ENCODE measurements at regions not wholly inside any gene's neighbourhood (a gene's known extent, or its start where the extent isn't known, plus 50 kb on each side); places are given as distances from the start of the nearest gene placed in this dataset.
"Not testable (repeated sequence)": the region's sequence is repeated elsewhere in the genome, so short reads cannot be mapped to it uniquely, and the experiment has no call there.

GRCh38 chr3:109804697-109805096, 467.4 kb upstream of the DPPA4 start:
- DNase-seq (ENCODE audit: low spot score) = no peak

DNA sequence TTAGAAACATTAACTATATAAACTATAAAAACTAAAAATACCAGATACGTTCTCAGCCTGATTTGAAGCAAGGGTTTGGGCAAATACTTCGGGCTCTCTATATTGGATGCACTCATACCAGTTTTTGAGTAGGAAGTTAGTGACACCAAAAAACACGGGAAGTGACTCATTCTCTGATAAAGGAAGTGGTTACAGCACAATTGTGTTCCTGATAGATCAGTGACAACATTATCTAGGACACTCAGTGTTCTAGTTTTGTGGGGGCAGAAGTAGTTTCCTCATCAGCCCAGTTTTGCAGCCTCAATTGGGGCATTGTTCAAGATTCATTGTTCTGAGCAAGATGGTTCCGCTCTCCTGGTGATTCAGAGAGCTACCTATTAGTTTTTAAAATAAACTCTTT, 469.6 kb upstream of the DPPA4 start:
- no peak for DNase-seq (ENCODE audit: low spot score)

DNA sequence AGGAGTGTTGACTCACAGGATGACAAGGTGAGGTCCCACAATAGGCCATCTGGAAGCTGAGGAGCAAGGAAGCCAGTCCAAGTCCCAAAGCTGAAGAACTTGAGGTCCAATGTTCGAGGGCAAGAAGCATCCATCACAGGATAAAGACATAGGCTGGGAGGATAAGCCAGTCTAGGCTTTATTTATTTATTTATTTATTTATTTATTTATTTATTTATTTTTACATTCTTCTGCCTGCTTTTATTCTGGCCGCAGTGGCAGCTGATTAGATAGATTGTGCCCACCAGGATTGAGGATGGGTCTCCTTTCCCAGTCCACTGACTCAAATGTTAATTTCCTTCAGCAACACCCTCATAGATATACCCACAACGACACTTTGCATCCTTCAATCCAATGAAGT, 472.2 kb upstream of the DPPA4 start:
- DNase-seq (ENCODE audit: low spot score) = no peak

DNA sequence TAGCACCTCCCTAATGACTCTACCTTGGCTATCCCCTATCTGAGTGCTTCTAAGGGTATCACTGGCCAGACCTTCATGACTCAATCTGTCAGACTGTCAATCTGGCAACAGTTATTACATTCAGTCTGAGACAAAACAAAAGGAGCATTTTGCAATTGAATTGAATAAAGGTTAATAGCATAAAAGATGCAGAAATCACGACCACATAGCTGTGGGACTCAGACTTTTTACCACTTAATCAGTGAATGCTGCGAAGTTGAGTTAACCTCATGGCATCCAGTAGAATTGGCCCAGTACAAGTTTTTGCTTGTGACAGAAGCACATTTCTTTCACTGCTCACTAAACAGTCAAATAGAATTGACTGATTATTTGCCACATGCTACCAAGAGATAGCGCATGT, 480.7 kb upstream of the DPPA4 start:
- no peak for DNase-seq (ENCODE audit: low spot score)

DNA sequence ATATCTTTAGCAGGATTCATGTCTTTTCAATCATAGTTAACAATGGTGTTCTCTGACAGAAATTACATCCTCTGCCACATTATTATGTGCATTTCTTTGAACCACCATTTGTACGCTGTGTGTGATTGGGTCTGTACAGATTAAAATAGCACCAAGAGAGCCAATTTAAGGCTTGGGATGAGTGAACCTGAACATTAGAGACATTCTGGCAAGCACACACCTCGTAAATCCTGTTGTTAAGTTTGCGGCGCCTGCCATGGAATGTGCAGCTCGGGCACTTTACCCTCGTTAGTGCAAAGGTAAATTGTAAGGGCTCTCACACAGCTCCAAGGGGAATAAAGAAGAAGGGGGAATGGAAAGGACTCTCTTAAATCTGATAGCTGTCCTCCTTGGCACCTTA, 482.4 kb upstream of the DPPA4 start:
- no peak for DNase-seq (ENCODE audit: low spot score)

DNA sequence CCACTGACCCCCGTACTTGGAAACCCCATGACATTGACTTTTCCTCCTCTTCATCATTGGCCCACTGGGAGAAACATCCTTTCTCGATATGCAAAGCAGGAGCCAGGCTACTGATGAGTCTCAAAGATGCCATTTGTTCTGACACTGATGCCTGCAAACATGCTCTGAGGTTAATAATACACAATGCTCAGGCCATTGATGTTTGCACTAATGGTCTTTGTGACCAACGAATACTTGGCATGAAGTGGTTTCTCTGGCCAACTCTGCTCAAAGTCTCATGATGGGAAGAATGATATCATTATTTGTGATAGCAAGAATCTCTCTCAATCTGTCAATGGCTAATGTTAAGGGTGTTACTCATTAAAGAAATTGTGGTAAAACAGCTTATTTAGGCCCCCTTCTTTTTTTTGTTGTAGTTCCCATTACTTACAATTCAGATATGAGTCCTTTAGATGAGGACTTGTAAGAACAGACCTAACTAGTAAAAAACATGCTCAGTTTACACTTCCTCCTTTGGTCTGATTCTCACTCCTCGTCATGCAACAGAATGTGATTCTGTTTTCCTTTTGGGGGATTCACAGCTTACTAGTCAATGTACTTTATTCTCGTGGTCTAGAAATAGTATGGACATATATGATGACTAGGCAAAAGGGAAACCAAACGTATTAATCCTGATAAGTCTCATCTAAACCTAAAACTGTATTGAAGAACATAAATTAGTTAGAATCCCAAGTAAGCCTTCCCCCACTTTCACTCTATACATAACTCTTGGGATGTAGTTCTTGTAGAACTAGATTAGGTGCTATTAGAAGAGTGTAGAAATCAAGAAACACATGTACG, 488.8 kb upstream of the DPPA4 start:
- no peak for DNase-seq (ENCODE audit: low spot score)

- no peak for DNase-seq (ENCODE audit: low spot score)
These were observed 494.1 kb upstream of the DPPA4 start for GRCh38 chr3:109831403-109831802.

DNA sequence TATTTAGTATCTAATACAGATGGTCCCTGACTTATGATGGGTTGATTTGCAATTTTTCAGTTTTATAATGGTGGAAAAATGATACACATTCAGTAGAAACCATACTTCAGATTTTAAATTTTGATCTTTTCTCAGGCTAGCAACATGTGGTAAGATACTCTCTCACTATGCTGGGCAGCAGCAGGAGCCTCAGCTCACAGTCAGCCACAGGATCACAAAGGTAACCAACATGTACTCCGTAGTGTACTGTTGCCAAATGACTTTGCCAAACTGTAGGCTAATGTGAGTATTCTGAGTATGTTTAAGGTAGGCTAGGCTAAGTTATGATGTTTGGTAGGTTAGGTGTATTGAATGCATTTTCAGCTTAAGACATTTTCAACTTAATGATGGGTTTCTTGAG, 498.6 kb upstream of the DPPA4 start:
- DNase-seq (ENCODE audit: low spot score) = no peak

GRCh38 chr3:109851854-109852253, 514.5 kb upstream of the DPPA4 start:
- no peak for DNase-seq (ENCODE audit: low spot score)

DNA sequence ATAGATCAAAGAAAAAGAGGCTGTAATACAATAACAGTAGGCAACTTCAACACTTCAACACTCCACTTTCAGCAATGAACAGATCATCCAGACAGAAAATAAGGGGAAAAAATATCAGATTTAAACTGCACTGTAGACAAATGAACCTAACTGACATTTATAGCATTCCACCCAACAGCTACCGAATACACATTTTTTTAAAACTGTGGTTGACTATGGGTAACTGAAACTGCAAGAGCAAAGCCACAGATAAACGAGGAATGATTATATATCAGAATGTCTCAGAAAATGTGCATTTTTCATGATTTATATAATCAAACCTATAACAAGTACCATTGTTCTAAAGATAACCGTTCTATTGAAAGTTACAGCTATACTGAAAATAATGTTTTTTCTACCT, 514.9 kb upstream of the DPPA4 start:
- DNase-seq (ENCODE audit: low spot score) = no peak

DNA sequence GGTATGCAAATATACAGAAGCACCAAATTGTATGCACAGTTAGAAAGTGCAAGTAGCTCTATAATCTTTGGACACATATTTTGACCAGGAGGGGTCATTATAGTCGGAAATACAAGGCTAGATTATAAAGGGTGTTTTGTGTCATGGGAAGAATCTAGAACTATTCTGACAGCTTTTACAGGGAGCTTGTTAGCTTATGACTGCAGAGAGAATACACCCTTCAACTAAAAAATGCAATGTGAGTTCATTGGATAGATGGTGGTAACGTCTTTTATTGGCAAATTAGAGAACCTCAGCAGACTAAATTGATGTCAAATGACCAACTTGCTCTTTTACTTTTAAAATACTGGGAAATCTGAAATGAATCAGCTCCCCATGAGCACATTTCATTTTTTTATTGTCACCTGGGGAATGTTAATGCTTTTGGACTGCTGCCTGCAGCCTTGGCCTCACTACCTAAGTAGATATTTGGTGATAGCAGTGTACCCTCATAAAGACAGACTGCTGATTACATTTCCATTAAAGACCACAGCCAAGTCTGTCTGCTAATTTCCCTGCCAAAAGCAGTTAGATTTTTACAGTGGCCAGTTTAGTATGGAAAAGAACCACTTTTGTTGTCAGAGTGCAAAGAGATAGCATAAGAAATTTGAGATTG, 515.9 kb upstream of the DPPA4 start:
- no peak for DNase-seq (ENCODE audit: low spot score)

DNA sequence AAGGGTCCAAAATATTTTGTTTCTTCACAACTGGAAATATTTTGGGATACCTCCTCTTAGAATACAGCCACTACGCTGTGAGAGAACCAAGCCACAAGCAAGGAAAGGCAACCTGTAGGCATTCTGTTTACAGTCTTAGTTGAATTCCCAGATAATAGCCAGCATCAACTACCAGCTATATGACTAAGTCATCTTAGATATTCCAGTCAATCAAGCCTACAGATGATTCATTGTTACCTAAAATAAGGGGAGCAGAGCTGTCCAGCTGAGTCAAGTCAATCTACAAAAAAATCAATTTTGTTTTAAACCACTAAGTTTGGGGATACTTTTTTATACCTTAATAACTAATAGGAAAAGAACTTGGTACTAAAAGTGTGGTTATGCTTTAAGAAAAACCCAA, 526.4 kb upstream of the DPPA4 start:
- no peak for DNase-seq (ENCODE audit: low spot score)

DNA sequence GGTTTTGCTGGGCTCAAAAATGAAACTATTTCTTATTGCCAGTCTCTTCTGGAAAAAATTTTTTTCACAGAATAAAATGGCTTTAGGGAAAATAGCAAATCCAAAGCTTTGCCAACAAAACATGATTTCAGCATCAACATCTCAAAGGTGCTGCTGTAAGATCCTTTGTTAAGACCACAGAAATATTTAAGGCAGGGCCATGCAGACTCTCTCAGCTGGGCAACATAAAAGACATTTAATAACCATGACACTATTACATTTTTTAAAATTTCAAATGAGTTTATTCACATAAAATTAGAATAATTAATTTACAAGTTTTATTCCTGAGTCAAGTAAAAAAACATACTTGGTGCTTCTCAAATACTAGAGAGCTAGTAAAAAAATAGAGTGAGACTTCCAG, 527.1 kb upstream of the DPPA4 start:
- no peak for DNase-seq (ENCODE audit: low spot score)

- no peak for DNase-seq (ENCODE audit: low spot score)
These were observed 532.2 kb upstream of the DPPA4 start for GRCh38 chr3:109869586-109869985.

GRCh38 chr3:109874896-109875708, 537.8 kb upstream of the DPPA4 start:
- no peak for DNase-seq (ENCODE audit: low spot score)

DNA sequence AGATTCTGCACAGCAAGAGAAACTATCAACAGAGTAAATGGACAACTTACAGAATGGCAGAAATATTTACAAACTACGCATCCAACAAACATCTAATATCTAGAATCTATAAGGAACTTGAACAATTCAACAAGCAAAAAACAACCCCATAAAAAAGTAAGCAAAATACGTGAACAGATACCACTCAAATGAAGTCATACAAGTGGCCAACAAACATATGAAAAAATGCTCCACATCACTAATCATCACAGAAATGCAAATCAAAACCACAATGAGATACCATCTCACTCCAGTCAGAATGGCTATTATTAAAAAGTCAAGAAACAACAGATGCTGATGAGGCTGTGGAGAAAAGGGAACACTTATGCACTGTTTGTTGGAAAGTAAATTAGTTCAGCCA, 540.3 kb upstream of the DPPA4 start:
- DNase-seq (ENCODE audit: low spot score) = not testable (repeated sequence)

GRCh38 chr3:109882144-109882543, 544.8 kb upstream of the DPPA4 start:
- no peak for DNase-seq (ENCODE audit: low spot score)

- DNase-seq (ENCODE audit: low spot score) = no peak
These were observed 549.9 kb upstream of the DPPA4 start for GRCh38 chr3:109887293-109887692.

- DNase-seq (ENCODE audit: low spot score) = no peak
These were observed 550.7 kb upstream of the DPPA4 start for GRCh38 chr3:109888026-109888425.

- no peak for DNase-seq (ENCODE audit: low spot score)
These were observed 560.4 kb upstream of the DPPA4 start for GRCh38 chr3:109897734-109898133.

DNA sequence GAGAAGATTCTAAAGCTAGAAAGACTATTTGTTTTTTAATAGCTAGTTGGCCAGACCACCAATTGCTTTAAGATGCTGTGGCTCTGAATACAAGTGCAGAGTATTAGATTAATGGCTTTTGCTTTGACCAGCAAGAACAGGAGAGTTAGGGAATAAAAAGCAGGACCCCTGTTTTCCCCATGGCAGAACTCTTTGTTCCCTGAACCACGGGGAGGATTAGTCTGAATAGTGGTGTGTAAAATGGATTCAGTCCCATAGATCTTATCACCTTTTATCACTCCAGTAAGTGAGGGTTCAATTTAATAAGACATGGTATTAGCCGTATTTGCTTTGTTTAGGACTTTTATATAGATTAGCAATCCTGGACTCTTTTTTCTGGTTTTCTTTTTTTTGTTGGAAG, 562.6 kb upstream of the DPPA4 start:
- DNase-seq (ENCODE audit: low spot score) = no peak

GRCh38 chr3:109900783-109901182, 563.4 kb upstream of the DPPA4 start:
- no peak for DNase-seq (ENCODE audit: low spot score)

GRCh38 chr3:109902549-109902948, 565.2 kb upstream of the DPPA4 start:
- no peak for DNase-seq (ENCODE audit: low spot score)

Measured in D341Med (cell line).